AG04450 (cell line): ENCODE measurements at regions not wholly inside any gene's neighbourhood (a gene's known extent, or its start where the extent isn't known, plus 50 kb on each side); places are given as distances from the start of the nearest gene placed in this dataset.
A peak's percentile ranks its signal among the peaks of the same experiment; 100 is the strongest.

ENCODE experiments used
- CTCF ChIA-PET: fragments of 300-600, 350-600 bp; formaldehyde crosslinking; extraction: SDS; loops from one replicate; lab custom pipeline; 2022; ENCODE audit warnings: antibody characterized with exemption, inconsistent platforms; lab: Charles Lee
- POLR2A ChIA-PET: fragments of 350-600 bp; formaldehyde crosslinking; extraction: SDS; loops from one replicate; lab custom pipeline; 2021; ENCODE audit warnings: antibody characterized with exemption, inconsistent platforms; lab: Yijun Ruan, JAX
- DNase-seq: peaks from one replicate; pipeline ENCODE4 v3.0.0-alpha.2; 2011; ENCODE audit warnings: low read depth, low spot score
- H3K27ac ChIP-seq: one replicate; pipeline ENCODE4 v1.5.1; 2012; ENCODE audit warnings: low read depth, low read length, control low read depth
- H3K27me3 ChIP-seq: one replicate; pipeline ENCODE4 v1.6.0; 2012; ENCODE audit warnings: low read length; ENCODE audit not compliant: control insufficient read depth, insufficient read depth
- H3K4me3 ChIP-seq: 2 replicates; pipeline ENCODE4 v1.5.1; 2011; ENCODE audit warnings: mild to moderate bottlenecking, low read depth, low read length, control low read depth
- H3K9me3 ChIP-seq: 2 replicates; pipeline ENCODE4 v1.5.1; 2012; ENCODE audit warnings: low read length; ENCODE audit not compliant: control insufficient read depth, insufficient read depth
- CTCF ChIP-seq: IDR thresholded peaks from 2 replicates; pipeline ENCODE4 v1.5.1; 2011; ENCODE audit warnings: low read depth, low read length, control low read depth, inconsistent platforms

DNA sequence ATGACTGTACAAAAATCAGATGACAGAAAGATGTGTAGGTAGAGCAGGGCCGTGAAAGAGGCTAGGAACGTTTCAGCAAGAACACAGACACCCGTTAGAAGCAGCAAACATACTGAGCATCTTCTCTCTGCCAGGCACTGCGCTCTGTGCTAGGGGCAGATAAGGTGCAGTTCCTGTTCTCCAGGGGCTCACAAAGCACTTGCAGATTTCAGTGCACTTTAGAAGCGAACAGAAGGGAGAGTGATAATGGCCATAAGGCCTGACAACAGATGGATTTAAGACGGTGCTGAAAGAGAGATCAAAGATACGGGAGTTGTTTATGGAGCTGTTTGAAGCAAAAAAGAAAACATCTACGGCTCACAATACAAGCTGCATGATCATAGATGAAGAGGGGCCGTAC, 200.3 kb upstream of the FOXD3 start:
- CTCF ChIA-PET: no interaction called here
- no peaks in the 10 kb centered on the region for H3K27me3 ChIP-seq
- H3K9me3 ChIP-seq: no peaks in the 10 kb centered on the region
- no peak overlapping the region for H3K4me3 ChIP-seq
- DNase-seq: no peak
- POLR2A ChIA-PET: no interaction called here
- H3K27ac ChIP-seq: no peak overlapping the region
- no peak for TF ChIP-seq CTCF

DNA sequence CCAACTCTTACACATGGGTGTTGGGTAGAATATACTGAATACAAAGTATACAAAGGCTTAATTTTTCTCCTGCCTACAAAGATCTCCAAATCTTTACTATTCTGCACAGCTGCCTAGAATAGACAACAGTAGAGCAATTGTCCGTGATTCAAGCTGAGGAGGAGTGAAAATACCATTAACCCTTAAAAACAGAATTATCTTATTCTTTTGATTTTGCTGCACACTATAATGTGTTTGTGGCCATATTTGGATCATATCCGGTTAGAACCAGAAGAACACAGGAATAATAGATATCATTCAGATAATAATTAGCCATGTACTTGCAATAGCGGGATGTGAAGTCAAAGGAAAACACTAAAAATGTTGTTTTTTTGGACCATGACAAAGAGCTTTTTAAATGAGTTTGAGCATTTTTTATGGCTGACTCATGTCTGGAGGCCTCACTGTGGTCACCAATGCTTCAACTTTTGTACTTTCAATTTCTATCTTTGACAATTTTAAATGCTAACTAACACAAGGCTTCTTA, 197.6 kb upstream of the FOXD3 start:
- CTCF ChIA-PET: interaction anchor here (0.5 to 1.6 kb wide), 2 partner anchors 283 to 948 kb away, joined by 3 to 5 read pairs; no protein-coding TSS in a partner anchor
- H3K9me3 ChIP-seq: no peaks in the 10 kb centered on the region
- peak; percentile 30 for DNase-seq
- H3K4me3 ChIP-seq: no peak overlapping the region
- no peaks in the 10 kb centered on the region for H3K27me3 ChIP-seq
- no peak for TF ChIP-seq CTCF
- no peak overlapping the region for H3K27ac ChIP-seq
- POLR2A ChIA-PET: no interaction called here

GRCh38 chr1:63126104-63126503, 196.3 kb upstream of the FOXD3 start:
- no peaks in the 10 kb centered on the region for H3K9me3 ChIP-seq
- no peak overlapping the region for H3K4me3 ChIP-seq
- ChIA-PET CTCF (interaction anchor here (1.6 kb wide), 1 partner anchor 284 kb away, joined by 5 read pairs; no protein-coding TSS in a partner anchor), POLR2A (no interaction called here)
- no peak for TF ChIP-seq CTCF
- no peak for DNase-seq
- no peak overlapping the region for H3K27ac ChIP-seq
- no peaks in the 10 kb centered on the region for H3K27me3 ChIP-seq

- CTCF ChIA-PET: no interaction called here
Observed at GRCh38 chr1:63127376-63127775, 195.0 kb upstream of the FOXD3 start.

More at GRCh38 chr1:63127376-63127775, 195.0 kb upstream of the FOXD3 start:
- no peaks in the 10 kb centered on the region for H3K9me3 ChIP-seq
- H3K27ac ChIP-seq: no peak overlapping the region
- H3K4me3 ChIP-seq: no peak overlapping the region
- H3K27me3 ChIP-seq: peaks cover 2% of the 10 kb centered on the region
- DNase-seq: no peak
- POLR2A ChIA-PET: no interaction called here
- TF ChIP-seq CTCF: no peak
